ENCODE measurements at regions not wholly inside any gene's neighbourhood (a gene's known extent, or its start where the extent isn't known, plus 50 kb on each side); places are given as distances from the start of the nearest gene placed in this dataset.

DNA sequence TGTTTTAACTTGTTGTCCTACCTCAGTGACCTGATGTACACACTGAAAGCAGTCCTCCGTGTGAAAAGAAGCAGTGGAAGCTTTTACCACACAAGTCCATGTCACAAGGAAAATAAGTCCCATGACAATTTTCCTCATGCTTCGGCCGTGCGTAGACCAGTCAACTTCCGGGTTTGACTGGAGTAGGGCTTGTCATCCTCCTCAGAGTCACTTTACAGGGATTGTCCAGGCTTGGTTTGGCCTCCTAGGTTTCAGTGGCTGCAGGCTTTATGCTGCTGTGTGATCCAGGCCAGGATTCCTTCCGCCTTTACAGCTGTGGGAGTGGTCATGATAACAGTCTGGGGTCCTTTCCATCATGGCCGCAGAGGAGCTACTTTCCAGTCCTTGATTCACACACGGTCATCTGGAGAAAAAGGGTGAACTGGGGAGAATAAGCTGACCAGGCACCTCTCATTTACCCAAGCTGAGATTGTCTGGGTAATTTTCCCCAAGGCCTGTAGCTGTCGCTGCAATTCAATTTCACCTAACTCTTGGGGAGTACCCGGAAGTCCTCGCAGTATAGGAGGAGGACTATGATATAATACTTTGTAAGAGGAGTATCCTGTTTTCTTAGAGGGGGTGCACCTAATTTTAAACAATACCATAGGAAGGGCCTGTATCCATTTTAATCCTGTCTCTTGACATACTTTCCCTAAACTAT is 206.1 kb upstream of the KLF8 start:
- Mint-ChIP-seq H3K4me1 (ENCODE audit: insufficient read depth, unreplicated experiment) (no peaks in the 10 kb centered on the region), H3K4me3 (ENCODE audit: unreplicated experiment) (no peak overlapping the region), H3K36me3 (ENCODE audit: insufficient read depth, unreplicated experiment) (no peaks in the 10 kb centered on the region), H3K27ac (ENCODE audit: low read depth, unreplicated experiment) (no peak overlapping the region), H3K9me3 (ENCODE audit: unreplicated experiment) (no peaks in the 10 kb centered on the region), H3K27me3 (ENCODE audit: insufficient read depth, unreplicated experiment) (peaks cover 10% of the 10 kb centered on the region)
- no peak for DNase-seq (ENCODE audit: unreplicated experiment)
- POLR2A ChIA-PET: no interaction called here
- BruUV-seq (replicated peaks): no TSS peak
- TF ChIP-seq CTCF (IDR thresholded peaks at IDR 0.05; ENCODE audit: unreplicated experiment): no peak
- intact Hi-C loops (cut with micrococcal nuclease): no loop called here
- CTCF ChIA-PET: interaction anchor here (0.5 to 0.9 kb wide), 3 partner anchors 63 to 736 kb away, joined by 3 to 6 read pairs (median 5); no protein-coding TSS in a partner anchor

- Mint-ChIP-seq H3K36me3 (ENCODE audit: insufficient read depth, unreplicated experiment) (no peaks in the 10 kb centered on the region), H3K4me3 (ENCODE audit: unreplicated experiment) (no peak overlapping the region), H3K27ac (ENCODE audit: low read depth, unreplicated experiment) (no peak overlapping the region), H3K27me3 (ENCODE audit: insufficient read depth, unreplicated experiment) (peaks cover 10% of the 10 kb centered on the region), H3K9me3 (ENCODE audit: unreplicated experiment) (no peaks in the 10 kb centered on the region), H3K4me1 (ENCODE audit: insufficient read depth, unreplicated experiment) (no peaks in the 10 kb centered on the region)
- no peak for DNase-seq (ENCODE audit: unreplicated experiment)
- ChIA-PET POLR2A (no interaction called here), CTCF (no interaction called here)
- BruUV-seq (replicated peaks): no TSS peak
- TF ChIP-seq CTCF (IDR thresholded peaks at IDR 0.05; ENCODE audit: unreplicated experiment): no peak
- intact Hi-C loops (cut with micrococcal nuclease): no loop called here
These were observed 205.3 kb upstream of the KLF8 start for GRCh38 chrX:56026815-56027214.

DNA sequence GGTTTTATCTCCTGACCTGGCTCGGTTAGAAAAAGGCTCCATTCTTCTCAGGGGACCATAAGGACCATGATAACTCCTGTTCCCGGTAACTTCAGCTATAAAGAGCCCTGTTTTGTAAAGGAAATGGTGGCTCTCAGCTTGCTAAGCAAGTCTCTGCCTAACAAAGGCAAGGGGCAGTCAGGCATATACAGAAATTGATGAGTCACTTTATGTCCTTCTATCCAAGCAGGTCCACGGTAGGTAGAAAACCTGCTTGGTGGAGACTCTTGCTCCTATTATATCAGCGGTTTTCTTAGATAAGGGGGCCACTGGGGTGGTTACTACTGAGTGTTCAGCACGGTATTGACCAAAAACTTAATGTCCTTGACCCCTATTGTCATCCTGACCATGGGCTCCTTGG is 203.0 kb upstream of the KLF8 start:
- no peaks in the 10 kb centered on the region for H3K4me1 Mint-ChIP-seq (ENCODE audit: insufficient read depth, unreplicated experiment)
- ChIA-PET CTCF (no interaction called here), POLR2A (no interaction called here)
- H3K4me3 Mint-ChIP-seq (ENCODE audit: unreplicated experiment): no peak overlapping the region
- no peaks in the 10 kb centered on the region for H3K9me3 Mint-ChIP-seq (ENCODE audit: unreplicated experiment)
- TF ChIP-seq CTCF (IDR thresholded peaks at IDR 0.05; ENCODE audit: unreplicated experiment): no peak
- H3K27ac Mint-ChIP-seq (ENCODE audit: low read depth, unreplicated experiment): no peak overlapping the region
- H3K36me3 Mint-ChIP-seq (ENCODE audit: insufficient read depth, unreplicated experiment): no peaks in the 10 kb centered on the region
- H3K27me3 Mint-ChIP-seq (ENCODE audit: insufficient read depth, unreplicated experiment): peaks cover 10% of the 10 kb centered on the region
- BruUV-seq (replicated peaks): no TSS peak
- DNase-seq (ENCODE audit: unreplicated experiment): no peak
- intact Hi-C loops (cut with micrococcal nuclease): no loop called here

GRCh38 chrX:56029691-56030090 is 202.5 kb upstream of the KLF8 start:
- no peaks in the 10 kb centered on the region for H3K4me1 Mint-ChIP-seq (ENCODE audit: insufficient read depth, unreplicated experiment)
- no peak for DNase-seq (ENCODE audit: unreplicated experiment)
- BruUV-seq (replicated peaks): no TSS peak
- H3K9me3 Mint-ChIP-seq (ENCODE audit: unreplicated experiment): no peaks in the 10 kb centered on the region
- intact Hi-C loops (cut with micrococcal nuclease): no loop called here
- CTCF ChIA-PET: no interaction called here
- TF ChIP-seq CTCF (IDR thresholded peaks at IDR 0.05; ENCODE audit: unreplicated experiment): no peak
- no peaks in the 10 kb centered on the region for H3K36me3 Mint-ChIP-seq (ENCODE audit: insufficient read depth, unreplicated experiment)
- POLR2A ChIA-PET: no interaction called here
- H3K27me3 Mint-ChIP-seq (ENCODE audit: insufficient read depth, unreplicated experiment): peaks cover 7% of the 10 kb centered on the region
- no peak overlapping the region for H3K27ac Mint-ChIP-seq (ENCODE audit: low read depth, unreplicated experiment)
- no peak overlapping the region for H3K4me3 Mint-ChIP-seq (ENCODE audit: unreplicated experiment)

Data from MCF 10A (cell line).